ENCODE measurements at regions not wholly inside any gene's neighbourhood (a gene's known extent, or its start where the extent isn't known, plus 50 kb on each side); places are given as distances from the start of the nearest gene placed in this dataset.

GRCh38 chr7:155212301-155213015, 85.2 kb upstream of the INSIG1 start:
- TF ChIP-seq CTCF (IDR thresholded peaks at IDR 0.05), result no peak
- TF ChIP-seq POLR2A (IDR thresholded peaks at IDR 0.05), result no peak

Measured in body of pancreas (tissue), 4 donors.